ENCODE measurements at regions not wholly inside any gene's neighbourhood (a gene's known extent, or its start where the extent isn't known, plus 50 kb on each side); places are given as distances from the start of the nearest gene placed in this dataset.

GRCh38 chr4:13032936-13033335 lies 451.2 kb downstream of the RAB28 start:
- DNase-seq = no peak

- no peak for DNase-seq
Measured at GRCh38 chr4:13024147-13025105, 459.7 kb downstream of the RAB28 start.

GRCh38 chr4:13007802-13008470 lies 476.2 kb downstream of the RAB28 start:
- DNase-seq = no peak

GRCh38 chr4:12993923-12994322 lies 490.2 kb downstream of the RAB28 start:
- no peak for DNase-seq

- DNase-seq = no peak
Measured at GRCh38 chr4:12987284-12987683, 496.9 kb downstream of the RAB28 start.

- DNase-seq = no peak
Measured at GRCh38 chr4:12979797-12980196, 504.3 kb downstream of the RAB28 start.

GRCh38 chr4:12978310-12978709 lies 505.8 kb downstream of the RAB28 start:
- no peak for DNase-seq

GRCh38 chr4:12975511-12975910 lies 508.6 kb downstream of the RAB28 start:
- no peak for DNase-seq

- no peak for DNase-seq
Measured at GRCh38 chr4:12973522-12973921, 510.6 kb downstream of the RAB28 start.

- no peak for DNase-seq
Measured at GRCh38 chr4:12968345-12968744, 515.8 kb downstream of the RAB28 start.

- no peak for DNase-seq
Measured at GRCh38 chr4:12966726-12967125, 517.4 kb downstream of the RAB28 start.

- DNase-seq = no peak
Measured at GRCh38 chr4:12965334-12965733, 518.8 kb downstream of the RAB28 start.

GRCh38 chr4:12963912-12964311 lies 520.2 kb downstream of the RAB28 start:
- no peak for DNase-seq

- no peak for DNase-seq
Measured at GRCh38 chr4:12963291-12963690, 520.8 kb downstream of the RAB28 start.

GRCh38 chr4:12961713-12962112 lies 522.4 kb downstream of the RAB28 start:
- DNase-seq = no peak

GRCh38 chr4:12958436-12958835 lies 525.7 kb downstream of the RAB28 start:
- no peak for DNase-seq

GRCh38 chr4:12957108-12957507 lies 527.0 kb downstream of the RAB28 start:
- no peak for DNase-seq

- DNase-seq = no peak
Measured at GRCh38 chr4:12956026-12956425, 528.1 kb downstream of the RAB28 start.

- DNase-seq = no peak
Measured at GRCh38 chr4:12949719-12950490, 534.2 kb downstream of the RAB28 start.

- no peak for DNase-seq
Measured at GRCh38 chr4:12943069-12943468, 541.1 kb downstream of the RAB28 start.

GRCh38 chr4:12933760-12934221 lies 550.3 kb downstream of the RAB28 start:
- no peak for DNase-seq

GRCh38 chr4:12932203-12932788 lies 551.8 kb downstream of the RAB28 start:
- DNase-seq = no peak

GRCh38 chr4:12929784-12930183 lies 554.4 kb downstream of the RAB28 start:
- DNase-seq = no peak

Measured in 8988T (cell line).